GM18909 (cell line): ENCODE measurements at regions not wholly inside any gene's neighbourhood (a gene's known extent, or its start where the extent isn't known, plus 50 kb on each side); places are given as distances from the start of the nearest gene placed in this dataset.

ENCODE experiments used
- ATAC-seq: cut with Tn5 transposase; IDR thresholded peaks from one replicate; pipeline ENCODE4 v1.9.1; 2021; ENCODE audit warnings: mild to moderate bottlenecking; ENCODE audit not compliant: unreplicated experiment, poor library complexity

- ATAC-seq, result no peak
Observed at GRCh38 chr3:106755336-106755735, 621.9 kb upstream of the CCDC54 start.

- no peak for ATAC-seq
Observed at GRCh38 chr3:106756901-106757300, 620.3 kb upstream of the CCDC54 start.

GRCh38 chr3:106758459-106758858 lies 618.8 kb upstream of the CCDC54 start:
- no peak for ATAC-seq

- no peak for ATAC-seq
Observed at GRCh38 chr3:106759731-106760130, 617.5 kb upstream of the CCDC54 start.

- no peak for ATAC-seq
Observed at GRCh38 chr3:106765342-106765741, 611.9 kb upstream of the CCDC54 start.

GRCh38 chr3:106768941-106769480 lies 608.2 kb upstream of the CCDC54 start:
- ATAC-seq, result no peak

GRCh38 chr3:106773795-106774194 lies 603.4 kb upstream of the CCDC54 start:
- no peak for ATAC-seq

- ATAC-seq, result no peak
Observed at GRCh38 chr3:106783231-106783630, 594.0 kb upstream of the CCDC54 start.

- no peak for ATAC-seq
Observed at GRCh38 chr3:106789276-106789675, 588.0 kb upstream of the CCDC54 start.

- no peak for ATAC-seq
Observed at GRCh38 chr3:106792716-106793115, 584.5 kb upstream of the CCDC54 start.

GRCh38 chr3:106794442-106794841 lies 582.8 kb upstream of the CCDC54 start:
- ATAC-seq, result no peak

GRCh38 chr3:106795553-106795952 lies 581.7 kb upstream of the CCDC54 start:
- ATAC-seq, result no peak

GRCh38 chr3:106797461-106797860 lies 579.8 kb upstream of the CCDC54 start:
- no peak for ATAC-seq

GRCh38 chr3:106805625-106806024 lies 571.6 kb upstream of the CCDC54 start:
- ATAC-seq, result no peak

- ATAC-seq, result no peak
Observed at GRCh38 chr3:106806964-106807363, 570.3 kb upstream of the CCDC54 start.

- no peak for ATAC-seq
Observed at GRCh38 chr3:106809041-106809440, 568.2 kb upstream of the CCDC54 start.

- ATAC-seq, result no peak
Observed at GRCh38 chr3:106809623-106810299, 567.5 kb upstream of the CCDC54 start.

GRCh38 chr3:106810300-106810875 lies 566.9 kb upstream of the CCDC54 start:
- no peak for ATAC-seq

- no peak for ATAC-seq
Observed at GRCh38 chr3:106811376-106811775, 565.9 kb upstream of the CCDC54 start.

- no peak for ATAC-seq
Observed at GRCh38 chr3:106813742-106814141, 563.5 kb upstream of the CCDC54 start.

- no peak for ATAC-seq
Observed at GRCh38 chr3:106814231-106814630, 563.0 kb upstream of the CCDC54 start.

- no peak for ATAC-seq
Observed at GRCh38 chr3:106816838-106817237, 560.4 kb upstream of the CCDC54 start.
